IMR-90 (cell line): ENCODE measurements at regions not wholly inside any gene's neighbourhood (a gene's known extent, or its start where the extent isn't known, plus 50 kb on each side); places are given as distances from the start of the nearest gene placed in this dataset.

Experiments
- BHLHE40 ChIP-seq: fragments of 150-350 bp; IDR thresholded peaks from 2 replicates; pipeline ENCODE4 v1.6.1; 2016; ENCODE audit warnings: mild to moderate bottlenecking, low read depth, low read length
- CEBPB ChIP-seq: IDR thresholded peaks from 2 replicates; pipeline ENCODE4 v1.6.1; 2012; ENCODE audit warnings: low read depth, low read length, improper control_type of control experiment
- CTCF ChIP-seq: conservative IDR thresholded peaks from 2 replicates; pipeline ENCODE4 v1.5.1; 2012; ENCODE audit warnings: mild to moderate bottlenecking, low read depth, low read length, improper control_type of control experiment
- ELK1 ChIP-seq: fragments of 150-350 bp; IDR thresholded peaks from 2 replicates; pipeline ENCODE4 v1.6.1; 2016; ENCODE audit warnings: low read depth, mild to moderate bottlenecking, low read length, moderate library complexity, borderline replicate concordance
- MXI1 ChIP-seq: IDR thresholded peaks from 2 replicates; pipeline ENCODE4 v1.6.1; 2012; ENCODE audit warnings: low read depth, mild to moderate bottlenecking, low read length, moderate library complexity, borderline replicate concordance
- POLR2A ChIP-seq: IDR thresholded peaks from 2 replicates; pipeline ENCODE4 v1.6.1; 2012; ENCODE audit warnings: mild to moderate bottlenecking, low read depth, low read length
- RAD21 ChIP-seq: IDR thresholded peaks from 2 replicates; pipeline ENCODE4 v1.6.1; 2012; ENCODE audit warnings: low read length, improper control_type of control experiment
- RFX5 ChIP-seq: IDR thresholded peaks from 2 replicates; pipeline ENCODE4 v1.8.0; 2012; ENCODE audit warnings: low read depth, mild to moderate bottlenecking, low read length, moderate library complexity
- SMC3 ChIP-seq: fragments of 150-350 bp; IDR thresholded peaks from 2 replicates; pipeline ENCODE4 v1.6.1; 2016; ENCODE audit warnings: low read depth, mild to moderate bottlenecking, antibody characterized with exemption, low read length, moderate library complexity
- USF2 ChIP-seq: fragments of 150-350 bp; IDR thresholded peaks from 2 replicates; pipeline ENCODE4 v1.6.1; 2017; ENCODE audit warnings: mild to moderate bottlenecking, antibody characterized with exemption, low read length, low read depth

- TF ChIP-seq USF2 (no peak), CTCF (no peak), BHLHE40 (no peak), RAD21 (no peak), MXI1 (no peak), POLR2A (no peak), RFX5 (no peak), SMC3 (no peak), CEBPB (no peak), ELK1 (no peak)
Measured at GRCh38 chr5:116719106-116719505, 144.5 kb upstream of the SEMA6A start.
